ENCODE measurements at regions not wholly inside any gene's neighbourhood (a gene's known extent, or its start where the extent isn't known, plus 50 kb on each side); places are given as distances from the start of the nearest gene placed in this dataset.

GRCh38 chr12:115049614-115050013 lies 365.6 kb upstream of the TBX3 start:
- TF ChIP-seq ARNTL (CRISPR knock-in tag; IDR thresholded peaks at IDR 0.05; ENCODE audit: borderline replicate concordance, low read depth), result no peak
- no peak for TF ChIP-seq ZNF8 (CRISPR knock-in tag; IDR thresholded peaks at IDR 0.05)
- TF ChIP-seq TOX (CRISPR knock-in tag; IDR thresholded peaks at IDR 0.05; ENCODE audit: borderline replicate concordance), result no peak
- TF ChIP-seq, protein P1, sequence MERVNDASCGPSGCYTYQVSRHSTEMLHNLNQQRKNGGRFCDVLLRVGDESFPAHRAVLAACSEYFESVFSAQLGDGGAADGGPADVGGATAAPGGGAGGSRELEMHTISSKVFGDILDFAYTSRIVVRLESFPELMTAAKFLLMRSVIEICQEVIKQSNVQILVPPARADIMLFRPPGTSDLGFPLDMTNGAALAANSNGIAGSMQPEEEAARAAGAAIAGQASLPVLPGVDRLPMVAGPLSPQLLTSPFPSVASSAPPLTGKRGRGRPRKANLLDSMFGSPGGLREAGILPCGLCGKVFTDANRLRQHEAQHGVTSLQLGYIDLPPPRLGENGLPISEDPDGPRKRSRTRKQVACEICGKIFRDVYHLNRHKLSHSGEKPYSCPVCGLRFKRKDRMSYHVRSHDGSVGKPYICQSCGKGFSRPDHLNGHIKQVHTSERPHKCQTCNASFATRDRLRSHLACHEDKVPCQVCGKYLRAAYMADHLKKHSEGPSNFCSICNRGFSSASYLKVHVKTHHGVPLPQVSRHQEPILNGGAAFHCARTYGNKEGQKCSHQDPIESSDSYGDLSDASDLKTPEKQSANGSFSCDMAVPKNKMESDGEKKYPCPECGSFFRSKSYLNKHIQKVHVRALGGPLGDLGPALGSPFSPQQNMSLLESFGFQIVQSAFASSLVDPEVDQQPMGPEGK (CRISPR knock-in tag; IDR thresholded peaks at IDR 0.05; ENCODE audit: borderline replicate concordance), result no peak
- TF ChIP-seq TCF4 (CRISPR knock-in tag; IDR thresholded peaks at IDR 0.05; ENCODE audit: borderline replicate concordance), result no peak
- TF ChIP-seq OSR1 (CRISPR knock-in tag; IDR thresholded peaks at IDR 0.05), result no peak
- no peak for TF ChIP-seq BACH2 (CRISPR knock-in tag; IDR thresholded peaks at IDR 0.05; ENCODE audit: borderline replicate concordance)
- TF ChIP-seq ZNF70 (CRISPR knock-in tag; IDR thresholded peaks at IDR 0.05), result no peak
- no peak for TF ChIP-seq POU6F1 (CRISPR knock-in tag; IDR thresholded peaks at IDR 0.05; ENCODE audit: borderline replicate concordance, low read depth)
- no peak for TF ChIP-seq ZNF565 (CRISPR knock-in tag; conservative IDR thresholded peaks at IDR 0.05; ENCODE audit: low read depth)
- TF ChIP-seq, protein P2, sequence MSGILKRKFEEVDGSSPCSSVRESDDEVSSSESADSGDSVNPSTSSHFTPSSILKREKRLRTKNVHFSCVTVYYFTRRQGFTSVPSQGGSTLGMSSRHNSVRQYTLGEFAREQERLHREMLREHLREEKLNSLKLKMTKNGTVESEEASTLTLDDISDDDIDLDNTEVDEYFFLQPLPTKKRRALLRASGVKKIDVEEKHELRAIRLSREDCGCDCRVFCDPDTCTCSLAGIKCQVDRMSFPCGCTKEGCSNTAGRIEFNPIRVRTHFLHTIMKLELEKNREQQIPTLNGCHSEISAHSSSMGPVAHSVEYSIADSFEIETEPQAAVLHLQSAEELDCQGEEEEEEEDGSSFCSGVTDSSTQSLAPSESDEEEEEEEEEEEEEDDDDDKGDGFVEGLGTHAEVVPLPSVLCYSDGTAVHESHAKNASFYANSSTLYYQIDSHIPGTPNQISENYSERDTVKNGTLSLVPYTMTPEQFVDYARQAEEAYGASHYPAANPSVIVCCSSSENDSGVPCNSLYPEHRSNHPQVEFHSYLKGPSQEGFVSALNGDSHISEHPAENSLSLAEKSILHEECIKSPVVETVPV (CRISPR knock-in tag; IDR thresholded peaks at IDR 0.05), result no peak
- no peak for ATAC-seq

GRCh38 chr12:115046805-115047204 lies 362.8 kb upstream of the TBX3 start:
- TF ChIP-seq TSHZ2 (CRISPR knock-in tag; IDR thresholded peaks at IDR 0.05), result no peak
- no peak for TF ChIP-seq POU6F1 (CRISPR knock-in tag; IDR thresholded peaks at IDR 0.05; ENCODE audit: borderline replicate concordance, low read depth)
- no peak for TF ChIP-seq ZNF8 (CRISPR knock-in tag; IDR thresholded peaks at IDR 0.05)
- no peak for TF ChIP-seq ARNTL (CRISPR knock-in tag; IDR thresholded peaks at IDR 0.05; ENCODE audit: borderline replicate concordance, low read depth)
- TF ChIP-seq, protein P1 (CRISPR knock-in tag; IDR thresholded peaks at IDR 0.05; ENCODE audit: borderline replicate concordance), result no peak
- no peak for TF ChIP-seq TCF4 (CRISPR knock-in tag; IDR thresholded peaks at IDR 0.05; ENCODE audit: borderline replicate concordance)
- no peak for TF ChIP-seq ZFP30 (CRISPR knock-in tag; IDR thresholded peaks at IDR 0.05)
- TF ChIP-seq ZNF70 (CRISPR knock-in tag; IDR thresholded peaks at IDR 0.05), result no peak
- no peak for TF ChIP-seq ZNF565 (CRISPR knock-in tag; conservative IDR thresholded peaks at IDR 0.05; ENCODE audit: low read depth)
- TF ChIP-seq CSDC2 (CRISPR knock-in tag; IDR thresholded peaks at IDR 0.05), result no peak
- TF ChIP-seq RARB (CRISPR knock-in tag; IDR thresholded peaks at IDR 0.05), result no peak
- TF ChIP-seq BACH2 (CRISPR knock-in tag; IDR thresholded peaks at IDR 0.05; ENCODE audit: borderline replicate concordance), result no peak
- no peak for ATAC-seq

DNA sequence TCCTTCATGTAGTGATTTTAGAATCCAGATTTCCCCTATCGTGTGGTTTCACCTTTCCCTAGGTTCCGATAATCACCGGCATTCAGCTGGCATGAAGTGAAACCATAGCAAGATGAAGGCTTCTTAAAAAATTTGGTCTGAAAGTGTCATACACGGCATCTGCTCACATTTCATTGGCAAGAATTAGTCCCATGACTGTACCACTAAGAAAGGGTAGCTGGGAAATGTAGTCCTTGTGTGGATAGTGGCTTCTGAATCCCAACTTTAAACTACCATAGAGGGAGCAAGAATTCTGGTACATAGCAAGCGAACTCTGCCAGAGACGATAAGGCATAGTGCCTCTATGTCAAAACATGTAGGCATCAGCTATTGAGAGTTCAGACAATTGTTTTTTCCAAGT lies 360.1 kb upstream of the TBX3 start:
- TF ChIP-seq, protein P2 (CRISPR knock-in tag; IDR thresholded peaks at IDR 0.05), result no peak
- no peak for TF ChIP-seq OSR1 (CRISPR knock-in tag; IDR thresholded peaks at IDR 0.05)
- no peak for TF ChIP-seq BACH2 (CRISPR knock-in tag; IDR thresholded peaks at IDR 0.05; ENCODE audit: borderline replicate concordance)
- TF ChIP-seq, protein P1 (CRISPR knock-in tag; IDR thresholded peaks at IDR 0.05; ENCODE audit: borderline replicate concordance), result no peak
- no peak for TF ChIP-seq CSDC2 (CRISPR knock-in tag; IDR thresholded peaks at IDR 0.05)
- TF ChIP-seq ZNF70 (CRISPR knock-in tag; IDR thresholded peaks at IDR 0.05), result no peak
- peak; percentile 47 for ATAC-seq
